MM.1S (cell line): ENCODE measurements at regions not wholly inside any gene's neighbourhood (a gene's known extent, or its start where the extent isn't known, plus 50 kb on each side); places are given as distances from the start of the nearest gene placed in this dataset.

ENCODE experiments used
- DNase-seq: peaks from one replicate; pipeline ENCODE4 v3.0.0-alpha.2; 2015
- H2AFZ ChIP-seq: fragments of 300-600 bp; sonication (generic); 2 replicates; pipeline ENCODE4 v1.6.0; 2016; ENCODE audit warnings: antibody characterized with exemption, low read length
- H3F3A ChIP-seq: fragments of 300-600 bp; sonication (generic); 2 replicates; pipeline ENCODE4 v1.6.1; 2016; ENCODE audit warnings: mild to moderate bottlenecking, antibody characterized with exemption, low read length, moderate library complexity, mixed read lengths; ENCODE audit not compliant: insufficient read depth
- H3K27ac ChIP-seq: fragments of 300-600 bp; sonication (generic); 2 replicates; pipeline ENCODE4 v1.5.1; 2016; ENCODE audit warnings: mild to moderate bottlenecking, low read length
- H3K27me3 ChIP-seq: fragments of 300-600 bp; sonication (generic); replicated peaks from 2 replicates; pipeline ENCODE4 v1.6.0; 2016; ENCODE audit warnings: low read length; ENCODE audit not compliant: insufficient read depth
- H3K36me3 ChIP-seq: fragments of 300-600 bp; sonication (generic); replicated peaks from 2 replicates; pipeline ENCODE4 v1.6.1; 2016; ENCODE audit warnings: mild to moderate bottlenecking, low read length, mixed read lengths; ENCODE audit not compliant: insufficient read depth
- H3K4me1 ChIP-seq: fragments of 300-600 bp; sonication (generic); 2 replicates; pipeline ENCODE4 v1.6.1; 2016; ENCODE audit warnings: low read length, mixed read lengths
- H3K4me2 ChIP-seq: fragments of 300-600 bp; sonication (generic); 2 replicates; pipeline ENCODE4 v1.6.0; 2016; ENCODE audit warnings: low read depth, low read length
- H3K4me3 ChIP-seq: fragments of 300-600 bp; sonication (generic); 2 replicates; pipeline ENCODE4 v1.5.1; 2016; ENCODE audit warnings: low read length, mixed read lengths
- H3K79me2 ChIP-seq: fragments of 300-600 bp; sonication (generic); 2 replicates; pipeline ENCODE4 v1.6.1; 2016; ENCODE audit warnings: mixed run types, low read length, mixed read lengths
- H3K9ac ChIP-seq: fragments of 300-600 bp; sonication (generic); 2 replicates; pipeline ENCODE4 v1.6.1; 2016; ENCODE audit warnings: low read length, mixed read lengths
- H3K9me2 ChIP-seq: fragments of 300-600 bp; sonication (generic); replicated peaks from 2 replicates; pipeline ENCODE4 v1.6.1; 2016; ENCODE audit warnings: mild to moderate bottlenecking, low read length, mixed read lengths; ENCODE audit not compliant: insufficient read depth
- H3K9me3 ChIP-seq: fragments of 300-600 bp; sonication (generic); replicated peaks from 2 replicates; pipeline ENCODE4 v1.6.1; 2016; ENCODE audit warnings: mild to moderate bottlenecking, low read length, mixed read lengths; ENCODE audit not compliant: insufficient read depth
- H4K20me1 ChIP-seq: fragments of 300-600 bp; sonication (generic); 2 replicates; pipeline ENCODE4 v1.6.1; 2016; ENCODE audit warnings: mild to moderate bottlenecking, low read length, moderate library complexity, mixed read lengths; ENCODE audit not compliant: insufficient read depth
- EZH2 ChIP-seq: fragments of 300-600 bp; sonication (generic); optimal IDR thresholded peaks from 2 replicates; pipeline ENCODE3; 2017; ENCODE audit warnings: low read depth, mild to moderate bottlenecking, antibody characterized with exemption, low read length, mixed read lengths
- EZH2phosphoT487 ChIP-seq: fragments of 300-600 bp; sonication (generic); IDR thresholded peaks from 2 replicates; pipeline ENCODE4 v1.6.1; 2018; ENCODE audit warnings: antibody characterized with exemption, low read length
- TF ChIP-seq, protein P1 (sequence below): fragments of 300-600 bp; sonication (generic); IDR thresholded peaks from 2 replicates; pipeline ENCODE4 v1.5.1; 2016; ENCODE audit warnings: antibody characterized with exemption, low read length, mixed read lengths

DNA sequence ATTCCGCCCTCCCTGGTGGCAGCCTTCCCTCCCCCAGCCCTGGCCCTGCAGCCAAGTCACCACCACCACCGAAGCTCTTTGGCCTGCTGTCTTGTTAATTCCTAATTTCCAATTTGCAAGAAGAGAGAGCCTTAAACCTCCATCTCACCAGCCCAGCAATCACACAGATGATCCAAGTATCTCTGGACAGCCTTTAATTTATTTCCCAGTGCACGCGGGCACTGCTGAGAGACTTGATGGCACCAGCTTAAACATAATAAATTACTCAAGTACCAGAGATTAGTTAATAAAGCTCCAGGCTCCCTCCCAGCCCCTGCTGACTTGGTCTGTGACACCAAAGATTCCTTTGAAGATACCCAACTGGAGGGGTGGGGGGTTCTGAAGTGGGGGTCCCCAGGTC is 494.7 kb downstream of the BUD13 start:
- H3K27me3 ChIP-seq: no peaks in the 10 kb centered on the region
- no peak for DNase-seq
- no peak overlapping the region for H3K9ac ChIP-seq
- H3K79me2 ChIP-seq: no peaks in the 10 kb centered on the region
- H3K4me1 ChIP-seq: no peaks in the 10 kb centered on the region
- H3K4me3 ChIP-seq: no peak overlapping the region
- TF ChIP-seq EZH2phosphoT487 (no peak), EZH2 (no peak)
- TF ChIP-seq, protein P1, sequence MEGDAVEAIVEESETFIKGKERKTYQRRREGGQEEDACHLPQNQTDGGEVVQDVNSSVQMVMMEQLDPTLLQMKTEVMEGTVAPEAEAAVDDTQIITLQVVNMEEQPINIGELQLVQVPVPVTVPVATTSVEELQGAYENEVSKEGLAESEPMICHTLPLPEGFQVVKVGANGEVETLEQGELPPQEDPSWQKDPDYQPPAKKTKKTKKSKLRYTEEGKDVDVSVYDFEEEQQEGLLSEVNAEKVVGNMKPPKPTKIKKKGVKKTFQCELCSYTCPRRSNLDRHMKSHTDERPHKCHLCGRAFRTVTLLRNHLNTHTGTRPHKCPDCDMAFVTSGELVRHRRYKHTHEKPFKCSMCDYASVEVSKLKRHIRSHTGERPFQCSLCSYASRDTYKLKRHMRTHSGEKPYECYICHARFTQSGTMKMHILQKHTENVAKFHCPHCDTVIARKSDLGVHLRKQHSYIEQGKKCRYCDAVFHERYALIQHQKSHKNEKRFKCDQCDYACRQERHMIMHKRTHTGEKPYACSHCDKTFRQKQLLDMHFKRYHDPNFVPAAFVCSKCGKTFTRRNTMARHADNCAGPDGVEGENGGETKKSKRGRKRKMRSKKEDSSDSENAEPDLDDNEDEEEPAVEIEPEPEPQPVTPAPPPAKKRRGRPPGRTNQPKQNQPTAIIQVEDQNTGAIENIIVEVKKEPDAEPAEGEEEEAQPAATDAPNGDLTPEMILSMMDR: no peak
- H3K4me2 ChIP-seq: no peak overlapping the region
- H3K9me2 ChIP-seq: no peaks in the 10 kb centered on the region
- no peaks in the 10 kb centered on the region for H3K9me3 ChIP-seq
- H3F3A ChIP-seq: no peaks in the 10 kb centered on the region
- H2AFZ ChIP-seq: no peak overlapping the region
- H3K27ac ChIP-seq: no peak overlapping the region
- no peaks in the 10 kb centered on the region for H4K20me1 ChIP-seq
- no peaks in the 10 kb centered on the region for H3K36me3 ChIP-seq

DNA sequence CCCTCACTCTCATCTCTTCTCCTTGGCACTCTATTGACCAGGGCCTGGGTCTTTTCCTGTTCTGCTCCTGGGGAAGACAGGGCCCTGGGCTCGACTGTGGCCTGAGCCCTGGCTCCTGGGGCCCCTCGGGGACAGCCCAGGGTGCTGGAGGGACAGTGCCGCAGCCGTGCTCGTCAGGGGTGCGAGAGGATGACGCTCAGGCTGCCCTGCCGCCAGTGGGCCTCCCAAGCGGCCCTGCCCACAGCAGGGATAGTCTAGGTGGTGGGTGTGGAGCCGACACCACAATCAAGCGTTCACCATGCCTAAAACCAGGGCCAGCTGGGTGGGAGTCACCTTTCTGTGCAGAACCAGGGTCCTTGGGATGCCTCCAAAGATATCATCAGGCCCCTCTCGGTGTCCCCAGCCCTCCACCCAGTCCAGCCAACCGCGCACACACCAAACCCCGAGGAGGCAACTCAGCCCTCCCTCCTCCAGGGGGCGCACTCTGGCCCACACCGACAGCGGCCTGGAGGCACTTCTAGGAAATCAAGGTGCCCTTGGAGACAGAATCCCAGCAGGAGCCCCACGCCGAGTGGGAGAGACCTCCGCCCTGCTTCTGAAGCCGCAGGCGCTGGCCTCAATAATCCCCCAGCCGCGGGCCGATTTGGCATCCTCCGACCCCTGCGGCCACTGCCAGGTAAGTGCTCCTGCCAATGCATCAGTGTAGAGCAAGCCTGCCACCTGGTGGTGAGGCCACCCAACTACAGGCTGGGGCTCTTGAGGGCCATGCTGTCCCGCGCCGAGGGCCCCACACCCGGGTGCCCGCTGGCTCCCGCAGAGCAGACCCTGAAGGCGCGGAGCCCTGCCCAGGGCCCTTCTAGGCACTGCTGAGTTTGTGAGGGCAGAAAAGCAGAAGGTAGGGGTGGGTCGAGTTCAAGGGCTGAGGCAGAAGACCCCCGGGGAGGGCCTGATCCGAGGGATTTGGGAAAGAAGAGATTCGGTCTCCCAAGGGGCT is 496.4 kb downstream of the BUD13 start:
- H3K4me3 ChIP-seq: peak overlapping the region; percentile 77
- peak overlapping the region; percentile 21; the same call in 1 of the 2 replicates for H3K27ac ChIP-seq
- H2AFZ ChIP-seq: peak overlapping the region; percentile 80
- TF ChIP-seq, protein P1: peak; percentile 99
- TF ChIP-seq EZH2phosphoT487: no peak
- H4K20me1 ChIP-seq: no peaks in the 10 kb centered on the region
- peak; percentile 84 for DNase-seq
- H3F3A ChIP-seq: no peaks in the 10 kb centered on the region
- no peaks in the 10 kb centered on the region for H3K79me2 ChIP-seq
- no peaks in the 10 kb centered on the region for H3K27me3 ChIP-seq
- H3K36me3 ChIP-seq: no peaks in the 10 kb centered on the region
- H3K4me1 ChIP-seq: no peaks in the 10 kb centered on the region
- H3K9me2 ChIP-seq: no peaks in the 10 kb centered on the region
- no peaks in the 10 kb centered on the region for H3K9me3 ChIP-seq
- H3K9ac ChIP-seq: peak overlapping the region; percentile 84
- peak overlapping the region; percentile 79 for H3K4me2 ChIP-seq

DNA sequence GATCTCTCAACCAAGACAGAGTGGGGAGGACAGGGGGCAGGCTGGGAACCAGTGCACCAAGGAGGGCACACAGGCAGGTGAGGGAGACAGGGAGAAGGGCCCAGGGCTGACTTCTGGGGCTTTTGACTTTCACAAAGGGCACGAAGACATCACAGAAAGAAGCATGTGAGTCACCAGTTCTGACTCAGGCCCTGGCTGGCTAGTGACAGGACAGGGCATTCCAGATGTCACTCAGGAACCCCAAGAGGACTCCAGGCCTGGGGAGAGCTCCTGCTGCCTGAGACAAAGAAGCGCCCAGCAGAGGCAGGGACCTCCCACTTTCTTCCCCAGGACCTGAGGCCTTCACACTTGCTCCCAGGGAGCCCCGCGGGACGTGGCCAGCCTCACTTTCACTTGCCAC is 497.2 kb downstream of the BUD13 start:
- no peak for DNase-seq
- no peaks in the 10 kb centered on the region for H4K20me1 ChIP-seq
- H3K36me3 ChIP-seq: no peaks in the 10 kb centered on the region
- H3K4me2 ChIP-seq: no peak overlapping the region
- H3F3A ChIP-seq: no peaks in the 10 kb centered on the region
- H2AFZ ChIP-seq: peak overlapping the region; percentile 80; the same call in 1 of the 2 replicates
- H3K27ac ChIP-seq: no peak overlapping the region
- no peaks in the 10 kb centered on the region for H3K27me3 ChIP-seq
- no peak overlapping the region for H3K9ac ChIP-seq
- no peaks in the 10 kb centered on the region for H3K4me1 ChIP-seq
- H3K9me2 ChIP-seq: no peaks in the 10 kb centered on the region
- no peak overlapping the region for H3K4me3 ChIP-seq
- H3K79me2 ChIP-seq: no peaks in the 10 kb centered on the region
- TF ChIP-seq, protein P1: no peak
- no peak for TF ChIP-seq EZH2
- no peak for TF ChIP-seq EZH2phosphoT487
- H3K9me3 ChIP-seq: no peaks in the 10 kb centered on the region
